ENCODE measurements at regions not wholly inside any gene's neighbourhood (a gene's known extent, or its start where the extent isn't known, plus 50 kb on each side); places are given as distances from the start of the nearest gene placed in this dataset.
"Not testable (repeated sequence)": the region's sequence is repeated elsewhere in the genome, so short reads cannot be mapped to it uniquely, and the experiment has no call there.

- H3K27me3 ChIP-seq (replicated peaks; ENCODE audit: control insufficient read depth, insufficient read depth, low read length) = peaks cover 26% of the 10 kb centered on the region
- H3K4me1 ChIP-seq (ENCODE audit: control insufficient read depth, insufficient read depth, low read length) = no peaks in the 10 kb centered on the region
- no peak overlapping the region for H3K9ac ChIP-seq (ENCODE audit: low read length)
- H3K9me3 ChIP-seq (ENCODE audit: control insufficient read depth, low read length) = peaks cover 4% of the 10 kb centered on the region
- no peaks in the 10 kb centered on the region for H3K36me3 ChIP-seq (ENCODE audit: control insufficient read depth, insufficient read depth, low read length, severe bottlenecking)
- no peak for DNase-seq (ENCODE audit: low read depth)
- no peak overlapping the region for H3K4me3 ChIP-seq (ENCODE audit: low read length)
These were observed 74.0 kb downstream of the MAB21L3 start for GRCh38 chr1:116185161-116185701.

DNA sequence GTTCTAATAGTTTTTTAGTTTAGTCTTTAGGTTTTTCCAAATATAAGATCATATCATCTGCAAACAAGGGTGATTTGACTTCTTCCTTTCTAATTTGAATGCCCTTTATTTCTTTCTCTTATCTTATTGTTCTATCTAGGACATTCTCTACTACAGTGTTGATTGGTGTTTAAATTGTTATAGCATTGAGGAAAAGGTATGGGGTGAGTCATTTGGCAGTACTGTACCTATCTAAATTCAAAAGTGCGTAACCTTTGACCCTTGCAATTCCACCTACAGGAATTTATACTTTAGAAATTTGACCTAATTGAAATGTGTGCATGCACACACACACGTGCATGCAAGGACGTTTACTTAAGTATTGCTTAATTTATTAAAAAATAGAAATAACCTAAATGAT, 78.3 kb downstream of the MAB21L3 start:
- peaks cover 10% of the 10 kb centered on the region for H3K9me3 ChIP-seq (ENCODE audit: control insufficient read depth, low read length)
- peaks cover 14% of the 10 kb centered on the region for H3K27me3 ChIP-seq (replicated peaks; ENCODE audit: control insufficient read depth, insufficient read depth, low read length)
- no peaks in the 10 kb centered on the region for H3K4me1 ChIP-seq (ENCODE audit: control insufficient read depth, insufficient read depth, low read length)
- H3K9ac ChIP-seq (ENCODE audit: low read length) = no peak overlapping the region
- H3K36me3 ChIP-seq (ENCODE audit: control insufficient read depth, insufficient read depth, low read length, severe bottlenecking) = no peaks in the 10 kb centered on the region
- DNase-seq (ENCODE audit: low read depth) = no peak
- no peak overlapping the region for H3K4me3 ChIP-seq (ENCODE audit: low read length)

- H3K4me1 ChIP-seq (ENCODE audit: control insufficient read depth, insufficient read depth, low read length) = no peaks in the 10 kb centered on the region
- DNase-seq (ENCODE audit: low read depth) = no peak
- no peak overlapping the region for H3K9ac ChIP-seq (ENCODE audit: low read length)
- H3K27me3 ChIP-seq (replicated peaks; ENCODE audit: control insufficient read depth, insufficient read depth, low read length) = peaks cover 14% of the 10 kb centered on the region
- H3K9me3 ChIP-seq (ENCODE audit: control insufficient read depth, low read length) = peaks cover 10% of the 10 kb centered on the region
- H3K36me3 ChIP-seq (ENCODE audit: control insufficient read depth, insufficient read depth, low read length, severe bottlenecking) = no peaks in the 10 kb centered on the region
- H3K4me3 ChIP-seq (ENCODE audit: low read length) = no peak overlapping the region
These were observed 80.1 kb downstream of the MAB21L3 start for GRCh38 chr1:116191294-116191693.

DNA sequence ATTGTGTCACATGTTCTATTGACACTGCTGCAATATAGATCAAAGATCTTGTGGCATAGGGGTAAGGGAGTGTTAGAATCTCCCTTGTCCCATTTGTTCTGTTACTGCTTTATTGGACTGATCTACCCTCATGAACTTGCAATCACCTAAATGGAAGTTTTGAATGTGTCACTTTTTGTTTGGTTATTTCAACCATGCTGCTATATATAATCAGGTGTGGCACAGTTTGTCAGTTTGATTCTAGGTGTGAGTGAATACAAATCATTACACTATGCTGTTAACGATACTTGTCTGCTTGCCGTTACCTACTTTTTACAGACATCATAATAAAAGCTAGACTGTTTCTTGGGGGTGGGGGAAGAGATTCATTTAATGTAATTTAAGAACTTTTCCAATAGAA, 82.6 kb downstream of the MAB21L3 start:
- no peak for DNase-seq (ENCODE audit: low read depth)
- H3K4me1 ChIP-seq (ENCODE audit: control insufficient read depth, insufficient read depth, low read length) = no peaks in the 10 kb centered on the region
- H3K9me3 ChIP-seq (ENCODE audit: control insufficient read depth, low read length) = peaks cover 10% of the 10 kb centered on the region
- no peak overlapping the region for H3K9ac ChIP-seq (ENCODE audit: low read length)
- H3K27me3 ChIP-seq (replicated peaks; ENCODE audit: control insufficient read depth, insufficient read depth, low read length) = peaks cover 19% of the 10 kb centered on the region
- no peak overlapping the region for H3K4me3 ChIP-seq (ENCODE audit: low read length)
- no peaks in the 10 kb centered on the region for H3K36me3 ChIP-seq (ENCODE audit: control insufficient read depth, insufficient read depth, low read length, severe bottlenecking)

DNA sequence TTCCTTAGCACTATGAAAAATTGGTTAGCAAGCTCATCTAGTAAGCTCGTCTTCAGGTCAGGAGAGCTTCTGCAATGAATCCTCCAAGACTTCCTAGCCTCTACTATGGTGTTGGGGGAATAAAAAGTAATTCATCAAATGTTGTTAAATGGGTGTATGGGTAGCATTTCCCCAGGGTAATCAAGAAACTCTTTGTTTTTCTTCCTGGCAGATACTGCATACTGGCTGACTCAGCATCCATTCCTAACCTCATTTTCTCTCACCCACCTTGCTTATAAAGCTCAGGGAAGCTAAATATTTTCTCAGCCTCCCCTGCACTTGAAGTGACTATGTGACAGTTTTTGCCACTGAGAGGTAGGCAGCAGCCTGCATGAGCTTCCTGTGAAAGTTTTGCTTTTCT, 83.4 kb downstream of the MAB21L3 start:
- H3K4me3 ChIP-seq (ENCODE audit: low read length) = no peak overlapping the region
- no peak for DNase-seq (ENCODE audit: low read depth)
- H3K27me3 ChIP-seq (replicated peaks; ENCODE audit: control insufficient read depth, insufficient read depth, low read length) = peaks cover 25% of the 10 kb centered on the region
- no peaks in the 10 kb centered on the region for H3K36me3 ChIP-seq (ENCODE audit: control insufficient read depth, insufficient read depth, low read length, severe bottlenecking)
- peaks cover 10% of the 10 kb centered on the region for H3K9me3 ChIP-seq (ENCODE audit: control insufficient read depth, low read length)
- no peaks in the 10 kb centered on the region for H3K4me1 ChIP-seq (ENCODE audit: control insufficient read depth, insufficient read depth, low read length)
- H3K9ac ChIP-seq (ENCODE audit: low read length) = no peak overlapping the region

DNA sequence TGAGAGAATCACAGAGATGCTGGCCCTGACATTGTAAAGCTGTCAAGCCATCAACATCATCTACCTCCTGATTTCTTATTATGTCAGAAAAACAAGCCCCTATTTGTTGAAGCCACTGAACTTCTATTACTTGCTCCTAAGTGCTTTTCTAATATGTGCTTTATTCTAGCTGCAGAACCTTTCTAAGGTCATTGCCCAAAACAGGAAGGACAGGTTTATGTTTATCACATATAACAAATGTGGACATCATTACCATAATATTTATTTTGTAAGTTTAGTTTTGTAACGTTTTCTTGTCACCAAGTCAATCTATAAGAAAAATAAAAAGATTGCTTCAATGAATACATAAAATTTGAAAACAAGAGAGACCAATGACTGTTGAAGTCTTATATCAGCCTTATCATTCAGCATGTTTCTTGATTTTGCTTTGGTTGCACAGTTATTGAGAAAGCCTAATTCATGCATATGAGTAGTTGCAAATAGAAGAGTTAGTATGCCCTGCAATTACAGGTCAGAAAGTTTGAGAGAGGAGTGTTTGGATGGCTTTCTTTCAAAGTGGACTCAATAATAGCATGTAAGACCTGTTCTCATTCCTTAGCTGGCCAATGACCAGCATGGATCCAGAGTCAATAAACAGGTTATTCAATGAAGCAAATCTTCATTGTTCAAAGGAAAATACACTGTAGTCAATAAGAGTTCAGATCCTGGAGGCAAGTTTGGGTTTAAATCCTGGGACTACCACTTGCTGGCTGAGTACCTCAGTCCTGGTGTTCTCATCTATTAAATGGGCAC, 84.1 kb downstream of the MAB21L3 start:
- no peak for DNase-seq (ENCODE audit: low read depth)
- Histone ChIP-seq H3K4me1 (ENCODE audit: control insufficient read depth, insufficient read depth, low read length) (no peaks in the 10 kb centered on the region), H3K4me3 (ENCODE audit: low read length) (no peak overlapping the region), H3K9ac (ENCODE audit: low read length) (no peak overlapping the region), H3K9me3 (ENCODE audit: control insufficient read depth, low read length) (peaks cover 10% of the 10 kb centered on the region), H3K27me3 (replicated peaks; ENCODE audit: control insufficient read depth, insufficient read depth, low read length) (peaks cover 32% of the 10 kb centered on the region), H3K36me3 (ENCODE audit: control insufficient read depth, insufficient read depth, low read length, severe bottlenecking) (no peaks in the 10 kb centered on the region)

GRCh38 chr1:116200343-116200742, 89.1 kb downstream of the MAB21L3 start:
- not testable (repeated sequence) for H3K4me3 ChIP-seq (ENCODE audit: low read length); DNase-seq (ENCODE audit: low read depth); H3K4me1 ChIP-seq (ENCODE audit: control insufficient read depth, insufficient read depth, low read length); H3K9ac ChIP-seq (ENCODE audit: low read length); H3K36me3 ChIP-seq (ENCODE audit: control insufficient read depth, insufficient read depth, low read length, severe bottlenecking)
- Histone ChIP-seq H3K9me3 (ENCODE audit: control insufficient read depth, low read length) (peaks cover 12% of the 10 kb centered on the region), H3K27me3 (replicated peaks; ENCODE audit: control insufficient read depth, insufficient read depth, low read length) (peaks cover 19% of the 10 kb centered on the region)

- no peak for DNase-seq (ENCODE audit: low read depth)
- Histone ChIP-seq H3K9ac (ENCODE audit: low read length) (no peak overlapping the region), H3K36me3 (ENCODE audit: control insufficient read depth, insufficient read depth, low read length, severe bottlenecking) (no peaks in the 10 kb centered on the region), H3K4me1 (ENCODE audit: control insufficient read depth, insufficient read depth, low read length) (no peaks in the 10 kb centered on the region), H3K4me3 (ENCODE audit: low read length) (no peak overlapping the region), H3K27me3 (replicated peaks; ENCODE audit: control insufficient read depth, insufficient read depth, low read length) (peaks cover 19% of the 10 kb centered on the region), H3K9me3 (ENCODE audit: control insufficient read depth, low read length) (peaks cover 12% of the 10 kb centered on the region)
These were observed 90.7 kb downstream of the MAB21L3 start for GRCh38 chr1:116201911-116202310.

- H3K9me3 ChIP-seq (ENCODE audit: control insufficient read depth, low read length) = peaks cover 12% of the 10 kb centered on the region
- no peak overlapping the region for H3K4me3 ChIP-seq (ENCODE audit: low read length)
- no peak for DNase-seq (ENCODE audit: low read depth)
- no peak overlapping the region for H3K9ac ChIP-seq (ENCODE audit: low read length)
- H3K4me1 ChIP-seq (ENCODE audit: control insufficient read depth, insufficient read depth, low read length) = no peaks in the 10 kb centered on the region
- no peaks in the 10 kb centered on the region for H3K36me3 ChIP-seq (ENCODE audit: control insufficient read depth, insufficient read depth, low read length, severe bottlenecking)
- peaks cover 18% of the 10 kb centered on the region for H3K27me3 ChIP-seq (replicated peaks; ENCODE audit: control insufficient read depth, insufficient read depth, low read length)
These were observed 92.1 kb downstream of the MAB21L3 start for GRCh38 chr1:116203181-116203723.

DNA sequence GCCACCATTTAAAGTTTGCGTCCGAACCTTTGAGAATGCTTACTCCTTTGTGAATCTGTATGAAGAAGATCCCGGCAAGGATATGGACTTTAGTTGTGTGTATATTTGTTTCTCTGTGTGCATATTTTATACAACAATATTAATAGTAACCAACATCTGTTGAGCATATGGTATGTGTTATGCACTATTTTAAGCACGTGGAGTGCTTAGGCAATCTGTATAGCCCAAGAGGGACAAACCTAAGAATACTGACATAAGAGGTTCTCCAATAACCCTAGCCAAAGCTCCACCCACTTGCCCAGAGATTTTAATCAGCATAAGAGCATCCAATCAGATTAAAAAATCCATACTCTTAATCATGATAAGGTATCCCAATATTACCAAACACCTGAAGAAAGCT, 92.7 kb downstream of the MAB21L3 start:
- no peak overlapping the region for H3K4me3 ChIP-seq (ENCODE audit: low read length)
- H3K9me3 ChIP-seq (ENCODE audit: control insufficient read depth, low read length) = peaks cover 12% of the 10 kb centered on the region
- H3K9ac ChIP-seq (ENCODE audit: low read length) = no peak overlapping the region
- no peaks in the 10 kb centered on the region for H3K4me1 ChIP-seq (ENCODE audit: control insufficient read depth, insufficient read depth, low read length)
- H3K27me3 ChIP-seq (replicated peaks; ENCODE audit: control insufficient read depth, insufficient read depth, low read length) = peaks cover 21% of the 10 kb centered on the region
- no peaks in the 10 kb centered on the region for H3K36me3 ChIP-seq (ENCODE audit: control insufficient read depth, insufficient read depth, low read length, severe bottlenecking)
- no peak for DNase-seq (ENCODE audit: low read depth)

DNA sequence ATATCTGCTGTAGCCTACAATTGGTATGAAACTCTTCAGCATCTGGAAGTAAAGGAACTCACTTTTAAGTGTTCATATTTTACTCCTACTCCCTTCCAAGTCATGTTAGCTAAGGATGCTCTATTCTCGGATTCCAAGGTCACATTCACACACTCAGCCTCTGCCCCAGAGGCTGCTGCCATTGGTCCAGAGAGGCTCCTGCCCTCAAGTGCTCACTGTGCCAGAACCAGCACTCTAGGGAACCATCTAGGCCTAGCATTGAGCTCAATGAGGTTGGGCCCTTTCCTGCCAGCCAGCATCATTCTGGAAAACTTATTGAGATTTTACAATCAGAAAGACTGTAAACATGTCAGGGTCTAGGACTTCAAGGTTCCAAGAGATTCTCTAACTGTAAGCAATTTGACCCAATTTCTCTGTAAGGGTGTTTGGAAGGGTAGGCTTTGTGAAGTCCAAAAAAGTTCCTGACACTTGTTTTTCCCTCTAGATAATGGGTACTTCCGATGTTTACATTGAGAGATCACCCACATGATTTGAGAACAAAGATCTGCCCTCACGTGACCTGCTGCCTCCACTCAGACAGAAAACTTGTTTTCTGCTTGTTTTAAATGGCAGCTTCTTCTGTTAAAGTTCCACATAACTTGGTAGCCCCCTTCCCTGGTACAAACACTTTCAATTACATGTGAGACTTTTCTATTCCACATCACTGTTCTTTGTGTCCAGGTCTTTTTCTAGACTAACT, 94.9 kb downstream of the MAB21L3 start:
- Histone ChIP-seq H3K9ac (ENCODE audit: low read length) (no peak overlapping the region), H3K4me1 (ENCODE audit: control insufficient read depth, insufficient read depth, low read length) (no peaks in the 10 kb centered on the region), H3K9me3 (ENCODE audit: control insufficient read depth, low read length) (peaks cover 12% of the 10 kb centered on the region), H3K27me3 (replicated peaks; ENCODE audit: control insufficient read depth, insufficient read depth, low read length) (peaks cover 19% of the 10 kb centered on the region), H3K36me3 (ENCODE audit: control insufficient read depth, insufficient read depth, low read length, severe bottlenecking) (no peaks in the 10 kb centered on the region), H3K4me3 (ENCODE audit: low read length) (no peak overlapping the region)
- DNase-seq (ENCODE audit: low read depth) = no peak

Data from adipocyte (in vitro differentiated cells).